CD4-positive, alpha-beta T cell treated with Interferon alpha-2 for 1 hour (primary cell): ENCODE measurements at regions not wholly inside any gene's neighbourhood (a gene's known extent, or its start where the extent isn't known, plus 50 kb on each side); places are given as distances from the start of the nearest gene placed in this dataset.

Source experiments
- DNase-seq, 2 donors: peaks; one replicate each; pipeline ENCODE4 v3.0.0-alpha.2; 2020 to 2022

DNA sequence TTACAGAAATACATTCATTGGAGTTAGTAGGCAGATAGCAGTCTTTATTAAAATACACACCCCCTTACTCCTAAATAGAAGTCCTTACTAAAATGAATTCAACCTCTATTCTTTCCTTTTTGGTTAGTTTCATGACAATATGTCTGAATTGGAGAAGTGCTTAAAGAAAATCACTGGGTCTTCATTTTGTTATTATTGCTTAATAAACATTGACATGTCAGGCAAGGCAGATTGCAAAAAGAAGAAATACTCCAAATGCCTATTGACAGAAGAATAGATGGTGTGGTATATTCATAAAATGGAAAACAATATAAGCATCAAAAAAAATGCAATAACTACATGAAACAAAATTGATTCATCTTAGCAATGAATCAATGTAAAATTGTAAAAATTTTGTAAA is 135.5 kb downstream of the TMEM26 start:
- no peak for DNase-seq

DNA sequence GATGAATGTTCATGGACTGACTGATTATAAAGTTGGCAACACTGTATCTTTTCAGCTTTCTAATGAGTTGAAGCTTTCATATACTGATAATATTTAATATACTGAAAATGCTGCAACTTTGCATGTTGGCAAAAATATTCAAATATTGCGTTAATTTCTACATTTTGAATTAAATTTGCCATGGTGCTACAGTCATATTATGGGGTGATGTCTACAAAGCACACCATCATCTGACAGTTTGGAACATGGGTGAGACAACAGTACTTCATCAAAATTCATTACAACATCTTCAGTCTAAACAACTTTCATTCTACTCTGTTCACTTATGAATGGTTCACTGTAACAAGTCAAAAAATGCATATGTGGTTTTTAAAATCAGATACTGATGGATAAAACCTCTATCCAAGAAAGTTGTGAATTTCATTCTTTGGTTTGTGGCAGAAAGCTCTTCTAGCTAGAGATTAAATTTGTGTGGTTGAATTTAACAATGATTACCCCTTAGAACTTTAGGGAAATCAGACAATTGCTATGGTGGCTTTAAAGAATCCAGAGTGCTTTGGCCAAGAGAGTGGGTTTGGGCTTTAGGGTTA is 136.4 kb downstream of the TMEM26 start:
- DNase-seq: no peak

DNA sequence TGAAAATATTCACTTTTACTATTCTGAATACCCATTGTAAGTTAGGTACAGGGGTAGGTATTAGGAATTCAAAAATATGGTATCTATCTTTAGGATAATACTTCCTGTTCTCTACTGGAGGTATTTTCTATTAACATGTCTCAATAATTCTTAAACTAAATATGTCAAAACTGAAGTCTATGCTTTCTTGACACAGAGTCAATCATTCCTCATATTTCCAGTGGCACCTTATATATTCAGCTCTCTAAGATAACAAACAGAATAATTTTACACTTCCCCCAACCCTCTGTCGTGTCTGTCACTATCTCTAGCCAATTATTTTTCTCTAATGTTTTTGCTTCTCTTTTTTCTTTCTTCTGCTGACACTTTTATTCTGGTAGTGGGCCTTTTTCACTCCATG is 138.9 kb downstream of the TMEM26 start:
- DNase-seq: no peak

DNA sequence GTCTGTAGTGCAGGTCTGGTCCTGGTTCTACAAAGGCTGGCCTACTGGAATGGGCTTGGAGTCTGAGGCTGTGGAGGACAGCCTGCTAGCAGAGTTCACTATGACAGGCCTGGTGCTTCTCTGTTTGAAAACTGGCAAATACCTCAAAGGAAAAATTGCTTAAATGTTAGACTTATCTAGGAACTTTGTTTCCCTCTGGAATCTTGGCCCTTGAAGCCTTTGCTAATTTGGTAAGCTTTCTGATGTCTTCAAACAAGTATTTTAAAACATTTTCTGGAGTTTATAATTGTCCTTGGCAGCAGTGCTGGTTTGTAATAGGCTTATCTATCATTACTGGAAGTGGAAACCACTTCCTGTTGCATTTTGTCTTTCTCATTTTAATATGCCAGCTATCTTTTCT is 139.7 kb downstream of the TMEM26 start:
- no peak for DNase-seq

DNA sequence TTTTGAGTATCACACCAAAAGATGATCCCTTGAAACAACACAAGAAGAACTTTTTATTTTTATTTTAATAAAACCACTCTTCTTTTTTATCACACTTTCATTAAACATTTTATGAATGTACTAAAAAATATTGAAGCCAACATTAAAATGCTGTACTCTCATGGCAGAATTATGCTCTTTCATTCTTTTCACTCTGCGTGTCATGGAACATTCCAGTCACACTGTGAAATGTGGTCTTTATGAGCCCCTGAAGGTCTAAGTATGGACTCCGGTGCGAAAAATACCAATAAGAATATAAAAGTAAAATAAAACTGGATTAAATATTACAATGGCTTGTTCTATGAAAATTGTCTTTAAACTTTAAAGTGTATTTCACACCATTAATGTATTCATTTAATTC is 148.4 kb downstream of the TMEM26 start:
- no peak for DNase-seq

DNA sequence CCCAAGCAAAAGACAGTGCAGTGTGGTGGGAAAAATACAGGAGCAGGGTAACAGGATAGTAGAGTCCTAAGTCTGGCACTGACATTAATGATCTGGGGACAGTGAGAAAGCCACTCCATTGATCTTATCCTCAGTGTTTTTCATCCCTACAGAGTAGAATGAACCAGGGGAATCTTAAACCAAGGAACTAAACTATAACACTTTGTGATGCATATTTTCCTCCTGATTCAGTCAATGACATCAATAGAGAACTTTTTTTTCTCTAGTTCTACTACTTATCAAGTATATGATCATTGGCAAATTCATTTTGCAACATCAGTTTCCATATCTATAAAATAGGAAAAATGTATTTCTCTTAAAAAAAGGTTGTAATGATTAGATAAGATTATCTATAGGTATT is 151.1 kb downstream of the TMEM26 start:
- no peak for DNase-seq

DNA sequence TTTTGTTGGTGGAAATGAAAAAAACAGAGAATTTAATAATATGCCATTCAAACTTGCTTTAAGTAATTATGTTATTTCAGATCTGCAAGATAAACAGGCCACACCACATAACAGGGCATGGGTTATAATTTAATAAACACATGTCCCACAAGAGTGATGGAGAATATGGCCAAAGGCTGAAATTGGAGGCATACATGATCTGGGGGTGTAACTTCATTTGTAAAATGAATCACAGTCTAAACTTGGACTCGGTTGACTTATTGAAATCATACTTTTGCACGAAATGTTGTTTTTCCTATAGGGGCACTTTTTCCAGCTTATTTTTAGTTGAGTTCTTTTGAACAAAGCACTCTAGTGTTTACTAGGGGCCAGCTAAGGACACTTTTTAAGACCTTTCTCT is 151.6 kb downstream of the TMEM26 start:
- DNase-seq: no peak

DNA sequence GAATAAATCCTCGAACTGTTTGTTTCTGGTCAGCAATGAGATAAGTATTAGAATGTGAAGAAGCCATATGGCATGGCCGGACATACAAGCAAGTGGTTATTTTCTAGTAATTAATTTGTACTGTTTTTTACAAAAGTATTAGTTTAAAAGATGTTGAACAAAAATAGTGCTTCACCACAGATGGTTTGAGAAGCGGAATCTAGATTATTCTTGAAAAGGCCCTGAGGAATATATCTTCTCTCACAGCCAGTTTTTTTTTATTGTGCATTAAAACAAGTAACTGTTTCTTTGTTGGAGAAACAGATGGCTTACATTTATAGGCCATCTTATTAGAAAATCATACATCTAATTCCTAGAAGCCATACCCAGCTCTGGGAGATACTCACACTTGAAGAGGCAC is 153.3 kb downstream of the TMEM26 start:
- no peak for DNase-seq

DNA sequence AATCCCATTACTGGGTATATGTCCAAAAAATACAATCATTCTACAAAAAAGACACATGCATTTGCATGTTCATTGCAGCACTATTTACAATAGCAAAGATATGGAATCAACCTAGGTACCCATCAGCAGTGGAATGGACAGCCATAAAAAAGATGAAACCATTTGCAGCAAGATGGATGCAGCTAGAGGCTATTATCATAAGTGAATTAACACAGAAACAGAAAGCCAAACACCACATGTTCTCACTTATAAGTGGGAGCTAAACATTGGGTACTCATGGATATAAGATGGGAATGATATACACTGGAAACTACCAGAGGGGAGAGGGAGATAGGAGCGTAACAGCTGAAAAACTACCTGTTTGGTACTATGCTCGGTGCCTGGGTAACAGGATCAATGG is 154.0 kb downstream of the TMEM26 start:
- no peak for DNase-seq

DNA sequence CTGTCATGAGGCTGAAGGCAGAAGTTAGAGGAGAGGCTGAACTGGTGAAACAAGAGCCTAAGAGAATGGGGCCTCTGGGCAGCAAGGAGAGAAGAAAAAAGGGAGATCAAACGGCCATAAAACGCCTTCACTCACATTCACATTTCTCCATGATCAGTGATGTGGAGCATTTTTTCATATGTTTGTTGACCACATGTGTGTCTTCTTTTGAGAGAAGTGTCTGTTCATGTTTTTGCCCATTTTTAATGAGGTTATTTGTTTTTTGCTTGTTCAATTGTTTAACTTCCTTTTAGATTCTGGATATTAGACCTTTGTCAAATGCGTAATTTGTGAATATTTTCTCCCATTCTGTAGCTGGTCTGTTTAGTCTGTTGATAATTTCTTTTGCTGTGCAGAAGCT is 155.0 kb downstream of the TMEM26 start:
- DNase-seq: no peak

DNA sequence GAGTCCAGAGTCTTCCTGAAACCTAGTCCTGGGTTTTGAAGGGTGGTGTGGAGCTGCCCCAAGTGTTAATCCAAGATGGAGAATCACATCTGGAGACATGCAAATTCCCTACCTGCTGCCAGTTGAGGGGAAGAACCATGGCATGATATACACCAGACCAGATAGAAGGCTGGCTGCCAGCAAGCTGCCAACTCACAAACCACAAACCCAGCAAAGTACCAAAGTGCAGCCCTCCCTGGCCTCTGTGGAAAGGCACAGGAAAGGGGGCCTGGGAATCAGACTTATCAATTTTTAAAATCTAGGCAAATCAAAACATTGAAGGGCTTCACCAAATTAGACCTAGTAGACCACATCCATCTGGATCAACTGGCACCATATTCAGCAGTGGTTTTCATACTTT is 157.0 kb downstream of the TMEM26 start:
- no peak for DNase-seq

DNA sequence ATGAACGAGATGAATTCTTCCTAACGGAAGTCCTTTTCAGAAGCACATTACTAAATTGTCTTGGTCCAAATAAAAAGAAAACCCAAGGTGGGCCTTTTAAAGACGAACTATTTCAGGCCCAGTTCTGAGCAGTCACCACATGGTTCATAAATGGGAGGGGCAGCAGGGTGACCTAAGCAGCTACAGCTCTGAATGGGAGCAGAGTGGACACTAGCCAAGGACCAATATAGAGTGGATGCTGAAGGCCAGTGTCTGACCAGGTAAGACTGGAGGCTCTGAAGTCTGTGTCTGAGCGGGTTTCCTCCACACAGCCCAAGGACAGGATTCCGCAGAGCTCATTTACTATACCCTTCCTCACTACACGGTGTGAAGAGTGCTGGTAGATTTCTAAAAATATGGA is 159.1 kb downstream of the TMEM26 start:
- DNase-seq: no peak

DNA sequence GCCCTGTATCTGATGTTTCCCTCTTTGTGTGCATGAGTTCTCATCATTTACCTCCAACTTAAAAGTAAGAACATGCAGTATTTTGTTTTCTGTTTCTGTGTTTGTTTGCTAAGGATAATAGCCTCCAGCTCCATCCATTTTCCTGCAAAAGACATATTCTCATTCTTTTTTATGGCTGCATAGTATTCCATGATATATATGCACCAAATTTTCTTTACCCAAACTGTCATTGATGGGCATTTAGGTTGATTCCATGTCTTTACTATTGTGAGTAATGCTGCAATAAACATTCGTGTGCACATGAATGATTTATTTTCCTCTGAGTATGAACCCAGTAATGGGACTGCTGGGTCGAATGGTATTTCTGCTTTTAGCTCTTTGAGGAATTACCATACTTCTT is 163.4 kb downstream of the TMEM26 start:
- no peak for DNase-seq

DNA sequence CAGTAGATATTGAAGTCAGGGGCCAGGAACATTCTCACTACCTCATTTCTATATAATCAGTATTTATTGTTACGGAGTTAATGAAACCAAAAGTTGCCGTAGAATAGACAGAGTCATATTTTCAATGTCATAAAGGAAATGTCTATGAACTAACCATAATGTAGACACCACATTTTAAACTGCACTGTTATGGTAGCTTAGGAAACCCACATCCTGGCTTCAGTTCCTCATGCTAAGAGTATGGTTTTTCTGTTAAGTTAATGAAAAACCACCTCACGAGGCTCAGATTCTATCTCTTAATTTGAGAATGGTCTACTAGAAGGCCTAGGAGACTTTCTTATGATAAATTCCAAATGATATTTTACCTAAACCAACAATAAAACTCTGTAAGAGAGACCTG is 166.5 kb downstream of the TMEM26 start:
- DNase-seq: peak in 1 of 2 donors; percentile 48

DNA sequence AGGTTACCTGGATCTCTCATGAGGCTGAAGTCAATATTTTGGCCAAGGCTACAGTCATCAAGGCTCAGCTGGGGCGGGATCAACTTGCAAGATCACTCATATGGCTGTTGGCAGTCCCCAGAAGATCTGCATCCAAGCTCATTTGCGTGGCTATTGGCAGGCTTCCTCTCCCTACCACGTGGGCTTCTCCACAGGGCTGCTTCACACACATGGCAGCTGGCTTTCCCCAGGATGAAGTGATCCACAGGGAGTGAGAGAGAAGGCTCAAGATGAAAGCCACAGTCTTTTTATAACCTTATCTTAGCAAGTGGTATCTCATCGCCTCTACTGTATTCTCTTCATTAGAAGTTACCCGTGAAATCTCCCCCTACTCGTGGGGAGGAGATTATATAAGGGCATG is 167.4 kb downstream of the TMEM26 start:
- DNase-seq: no peak

DNA sequence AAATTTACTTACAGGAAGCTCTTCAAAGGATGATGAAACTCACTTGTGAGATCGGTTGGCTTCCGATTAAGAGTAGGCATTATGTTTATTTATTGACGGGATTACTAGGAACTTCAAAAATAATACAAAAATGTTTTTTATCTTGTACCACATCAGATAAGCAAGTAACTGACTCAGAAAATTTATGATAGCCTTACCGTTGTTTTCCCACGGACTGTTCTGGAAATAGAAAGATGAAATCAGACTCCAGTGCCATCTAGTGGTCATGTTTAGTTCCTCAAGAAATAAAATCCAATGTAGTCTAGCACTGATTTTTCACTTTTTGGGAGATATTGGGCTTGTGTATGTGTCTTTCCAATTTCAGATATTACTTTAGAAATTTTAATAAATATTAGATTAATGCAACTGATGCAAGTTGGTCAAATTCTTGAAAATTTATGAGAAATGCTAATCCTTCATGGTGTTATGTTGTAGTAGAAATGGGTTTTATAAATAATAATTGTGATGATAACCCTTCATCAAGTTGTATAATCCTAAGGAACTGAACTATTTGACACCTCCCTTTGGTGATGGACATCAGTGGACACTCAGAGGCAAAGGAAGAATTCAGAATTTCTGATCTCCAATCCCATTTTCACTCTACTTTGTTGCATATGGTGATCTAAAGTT is 168.8 kb downstream of the TMEM26 start:
- DNase-seq: peak in 1 of 2 donors; percentile 58

DNA sequence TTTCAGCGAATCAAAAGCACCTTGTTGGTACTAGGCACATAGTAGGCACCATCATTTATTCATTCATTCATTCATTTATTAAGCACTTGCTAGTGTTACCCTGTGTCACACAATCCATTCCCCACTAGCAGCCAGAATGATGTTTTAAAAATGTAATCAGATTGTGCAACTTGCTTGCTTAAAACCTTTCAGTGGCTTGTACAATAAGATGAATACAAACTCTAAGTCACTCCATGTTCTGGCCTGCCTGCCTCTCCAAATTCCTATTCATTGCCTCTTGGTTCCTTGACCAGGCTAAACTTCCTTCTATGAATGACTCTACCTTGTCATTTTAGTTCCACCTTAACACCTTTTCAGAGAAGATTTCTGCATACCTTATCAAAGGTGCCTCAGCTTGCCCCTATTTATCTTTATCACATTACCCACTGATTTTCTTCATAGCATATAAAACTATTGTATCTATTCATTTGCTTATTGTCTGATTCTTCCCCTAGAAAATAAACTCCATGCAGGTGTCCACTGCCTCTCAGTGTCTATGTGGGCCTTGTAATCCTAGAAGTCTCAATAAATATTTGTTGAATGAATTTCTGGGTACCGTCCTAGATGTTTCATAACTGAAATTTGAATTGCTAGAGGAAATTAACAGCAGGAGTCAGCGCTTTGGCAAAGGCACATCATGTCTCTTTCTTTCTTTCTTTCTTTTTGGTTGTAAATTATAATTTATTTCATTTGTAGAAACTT is 169.5 kb downstream of the TMEM26 start:
- DNase-seq: no peak

DNA sequence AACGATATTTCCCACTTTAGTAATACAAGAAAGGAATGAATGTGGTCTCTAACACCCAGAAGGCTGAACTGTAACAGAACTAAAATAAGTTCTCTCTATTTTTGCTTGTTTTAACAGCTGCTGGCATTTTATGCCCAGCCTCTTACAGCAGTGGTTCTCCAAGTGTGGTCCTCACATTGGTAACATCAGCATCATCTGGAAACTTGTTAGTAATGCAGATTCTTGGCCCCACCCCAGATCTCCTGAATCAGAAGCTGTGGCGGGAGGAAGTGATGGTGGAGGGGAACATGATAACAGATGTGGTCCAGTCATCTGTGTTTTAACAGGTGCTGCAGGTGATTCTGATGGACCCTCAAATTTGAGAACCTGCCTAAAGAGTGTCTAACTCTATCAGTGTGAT is 170.1 kb downstream of the TMEM26 start:
- DNase-seq: no peak

DNA sequence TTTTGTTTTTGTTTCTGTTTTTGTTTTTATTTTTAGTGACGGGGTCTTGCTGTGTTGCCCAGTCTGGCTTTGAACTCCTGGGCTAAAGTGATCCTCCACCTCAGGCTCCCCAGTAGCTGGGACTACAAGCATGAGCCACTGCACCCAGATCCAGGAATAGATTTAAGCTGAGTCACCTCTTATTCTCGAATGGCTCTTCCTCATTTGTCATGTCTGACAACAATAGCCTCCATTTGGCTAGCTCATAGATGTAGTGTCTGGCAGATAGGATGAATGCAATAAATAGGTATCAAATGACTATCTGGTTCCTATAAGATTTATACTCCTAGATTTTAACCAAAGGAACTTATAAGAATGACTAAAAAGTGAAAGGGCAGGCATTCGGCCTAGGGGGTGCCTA is 172.9 kb downstream of the TMEM26 start:
- no peak for DNase-seq

DNA sequence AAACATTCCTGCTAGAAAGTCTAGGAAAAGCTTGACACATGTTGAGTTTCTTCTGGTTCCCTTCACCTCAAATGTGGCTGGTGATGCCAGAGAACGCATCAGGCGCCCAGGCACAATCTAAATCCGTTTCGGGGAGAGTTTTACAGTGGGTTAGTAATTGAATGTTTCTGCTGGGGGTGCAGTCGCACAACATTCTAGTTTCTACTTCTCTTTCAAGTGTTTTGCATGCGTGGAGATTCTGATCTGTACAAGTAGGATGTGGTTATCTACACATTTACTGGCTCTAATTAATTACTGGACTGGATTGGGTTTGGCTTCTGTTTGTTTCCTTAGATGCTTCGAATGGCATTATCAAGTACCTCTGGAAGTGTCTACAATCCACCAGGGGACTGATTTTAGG is 173.8 kb downstream of the TMEM26 start:
- DNase-seq: no peak

DNA sequence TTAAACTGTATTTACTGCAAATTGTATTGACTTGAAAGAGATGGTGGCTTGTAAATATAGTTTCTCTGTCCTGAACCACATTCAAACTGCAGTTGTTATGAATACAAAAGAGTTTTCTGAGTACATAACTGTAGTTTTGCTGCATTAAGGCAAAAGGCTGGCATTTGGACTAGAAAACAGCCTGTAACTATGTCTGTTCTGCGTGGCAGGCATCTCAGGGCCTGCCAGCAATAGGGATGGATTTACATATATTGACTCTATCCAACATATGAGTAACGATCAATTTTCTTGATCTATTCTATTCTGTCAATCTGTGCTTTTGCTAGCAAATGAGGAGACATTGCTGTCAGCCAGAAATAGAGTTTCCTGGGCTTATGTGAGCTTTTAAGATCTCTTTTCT is 174.6 kb downstream of the TMEM26 start:
- DNase-seq: no peak

DNA sequence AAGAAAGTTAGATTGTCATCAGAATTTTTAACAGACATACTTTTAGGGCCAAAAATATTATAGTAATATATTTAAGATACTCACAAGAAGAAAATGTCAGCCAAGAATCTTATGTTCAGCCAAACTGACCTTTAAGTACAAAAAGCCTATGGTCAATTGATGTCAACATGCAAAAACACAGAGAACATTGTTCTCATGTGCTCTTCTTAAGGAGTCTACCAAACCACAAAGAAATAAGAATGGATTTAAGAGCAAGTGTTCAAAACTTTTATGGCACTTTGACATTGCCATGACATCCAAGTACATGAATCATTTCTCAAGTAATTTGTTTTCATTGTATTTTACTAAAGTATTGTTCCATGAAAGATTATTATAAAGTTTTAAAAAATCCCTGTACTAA is 180.4 kb downstream of the TMEM26 start:
- DNase-seq: no peak

DNA sequence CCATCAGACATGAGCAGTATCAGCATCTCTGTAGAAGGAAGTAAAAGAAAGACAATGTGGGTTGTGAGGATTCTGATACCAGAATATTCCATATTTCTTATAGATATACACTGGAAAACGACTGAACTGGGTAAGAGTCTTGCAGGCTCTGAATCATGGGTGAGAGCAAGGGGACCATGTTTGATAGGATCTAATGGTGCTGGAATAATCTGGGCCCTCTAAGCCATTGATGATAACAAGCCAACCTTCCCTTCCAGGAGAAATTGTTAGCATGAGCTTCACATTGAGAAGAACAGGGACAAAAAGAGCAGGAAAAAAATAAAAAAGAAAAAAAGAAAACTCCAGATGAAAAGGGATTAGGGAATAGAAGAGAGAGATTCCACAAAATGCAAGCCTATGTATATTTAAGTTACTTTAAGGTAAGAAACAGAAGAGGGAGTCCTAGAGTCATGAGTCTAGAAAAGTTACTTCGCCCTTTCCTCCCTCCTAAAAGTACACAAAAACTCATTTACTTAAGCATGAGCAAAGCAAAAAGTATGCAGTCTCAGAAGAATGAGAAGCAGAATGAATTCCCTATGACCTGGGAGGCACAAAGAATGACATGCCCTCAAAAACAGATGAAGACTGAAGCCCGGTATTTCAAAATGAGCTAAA is 181.9 kb downstream of the TMEM26 start:
- no peak for DNase-seq

DNA sequence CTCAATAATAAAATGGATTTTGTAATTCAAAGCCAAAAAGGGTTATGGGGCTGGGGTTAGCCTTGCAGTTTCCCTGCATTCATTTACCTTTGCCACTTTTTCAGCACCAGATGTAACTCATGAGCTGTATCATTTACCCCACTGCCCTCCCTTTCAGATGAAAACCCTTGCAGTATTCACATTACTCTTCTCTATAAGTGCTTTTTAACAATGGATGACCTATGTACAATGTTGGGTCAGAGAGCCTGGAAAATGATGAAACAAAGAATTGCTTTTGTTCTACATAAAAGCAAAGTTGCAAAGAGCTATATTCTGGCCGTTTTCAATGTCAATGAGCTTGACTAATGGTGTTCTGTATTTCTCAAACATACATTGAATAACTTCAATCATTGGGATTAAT is 189.7 kb downstream of the TMEM26 start:
- DNase-seq: no peak
